Iris pigment epithelial cell (primary cell): ENCODE measurements at regions not wholly inside any gene's neighbourhood (a gene's known extent, or its start where the extent isn't known, plus 50 kb on each side); places are given as distances from the start of the nearest gene placed in this dataset.

ENCODE experiments used
- DNase-seq: peaks from one replicate; pipeline ENCODE4 v3.0.0-alpha.2; 2011; ENCODE audit warnings: low read depth

- no peak for DNase-seq
These were observed 690.7 kb downstream of the KCNJ3 start for GRCh38 chr2:155389224-155389623.

- DNase-seq: no peak
These were observed 686.1 kb downstream of the KCNJ3 start for GRCh38 chr2:155384555-155385123.

GRCh38 chr2:155382776-155383175, 684.3 kb downstream of the KCNJ3 start:
- no peak for DNase-seq

DNA sequence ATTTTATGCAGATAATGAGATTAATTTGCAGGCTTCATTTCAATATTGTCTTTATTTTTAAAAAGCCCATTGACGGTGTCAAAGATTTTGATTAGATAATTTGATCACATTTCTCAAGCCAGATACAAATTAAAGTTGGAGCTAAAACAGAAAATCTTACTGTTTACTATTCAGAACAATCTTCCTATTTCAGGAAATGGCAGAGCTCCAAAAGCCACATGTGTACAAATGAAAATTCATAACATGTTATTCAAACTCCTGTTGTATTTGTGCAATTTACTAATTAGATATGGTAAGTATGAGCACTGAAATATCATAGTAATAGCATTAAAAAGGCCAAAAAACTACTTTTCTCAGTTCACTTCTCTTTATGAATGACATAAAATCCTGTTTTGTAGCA, 682.9 kb downstream of the KCNJ3 start:
- no peak for DNase-seq

- DNase-seq: no peak
These were observed 681.0 kb downstream of the KCNJ3 start for GRCh38 chr2:155379494-155379893.

DNA sequence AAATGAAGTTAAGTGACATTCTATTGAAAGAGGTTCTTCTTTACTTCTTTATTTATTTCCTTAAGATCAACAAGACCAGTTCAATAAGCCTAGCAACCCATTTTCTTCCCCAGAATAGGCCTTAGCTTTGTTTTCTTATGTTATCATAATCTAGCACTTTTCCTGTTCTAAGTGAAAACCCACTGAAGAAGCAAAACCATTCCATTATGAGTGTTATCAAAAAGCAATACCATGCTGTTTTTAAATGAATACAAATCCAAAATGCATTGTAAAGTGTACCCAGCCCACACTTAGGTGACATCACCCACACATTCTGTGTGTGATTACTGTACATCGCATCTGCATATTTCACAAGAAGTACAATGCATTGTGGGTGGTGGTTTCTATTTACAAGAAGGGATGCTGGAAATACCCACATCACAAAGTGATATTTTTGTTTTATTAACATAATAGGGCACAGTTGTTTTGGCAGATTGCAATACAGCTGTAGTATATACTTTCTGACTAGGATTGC, 679.5 kb downstream of the KCNJ3 start:
- DNase-seq: peak; percentile 46

- peak; percentile 41 for DNase-seq
These were observed 678.8 kb downstream of the KCNJ3 start for GRCh38 chr2:155377266-155377680.

DNA sequence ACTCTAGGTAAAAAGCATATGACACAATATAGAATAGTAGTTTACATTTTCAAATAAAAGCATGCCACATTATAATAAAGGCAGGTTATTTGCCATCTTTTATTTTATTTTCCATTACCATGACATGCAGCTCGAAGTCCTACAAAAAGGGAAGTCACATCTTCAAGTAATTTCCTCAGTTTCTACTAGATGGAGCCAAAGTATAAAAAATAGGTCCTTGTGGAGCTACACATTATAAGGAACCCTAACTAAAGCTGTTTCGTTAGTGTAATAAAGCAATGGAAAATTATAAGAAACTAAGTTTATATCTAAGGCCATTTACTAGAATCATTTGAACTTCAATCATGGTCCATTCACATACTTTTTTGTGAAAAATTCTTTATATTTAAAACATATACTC, 674.5 kb downstream of the KCNJ3 start:
- DNase-seq: peak; percentile 9

DNA sequence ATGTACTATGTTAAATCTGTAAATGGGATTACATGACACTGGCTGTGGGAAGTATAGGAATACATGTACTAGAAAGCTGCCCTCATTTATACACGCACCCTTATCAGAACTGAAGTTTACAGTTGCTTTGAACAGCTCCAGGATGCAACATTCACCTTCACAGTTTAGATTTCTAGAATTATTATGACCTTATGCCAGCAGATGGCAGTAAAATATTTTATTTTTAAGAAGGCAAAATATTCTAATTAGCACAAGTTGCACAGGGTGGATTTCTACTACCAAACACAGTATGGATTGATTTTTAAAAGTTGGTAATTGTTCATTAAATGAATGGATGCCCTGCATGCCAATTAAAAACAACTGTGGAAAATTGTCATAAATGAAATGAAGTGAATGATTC, 670.4 kb downstream of the KCNJ3 start:
- peak; percentile 6 for DNase-seq

DNA sequence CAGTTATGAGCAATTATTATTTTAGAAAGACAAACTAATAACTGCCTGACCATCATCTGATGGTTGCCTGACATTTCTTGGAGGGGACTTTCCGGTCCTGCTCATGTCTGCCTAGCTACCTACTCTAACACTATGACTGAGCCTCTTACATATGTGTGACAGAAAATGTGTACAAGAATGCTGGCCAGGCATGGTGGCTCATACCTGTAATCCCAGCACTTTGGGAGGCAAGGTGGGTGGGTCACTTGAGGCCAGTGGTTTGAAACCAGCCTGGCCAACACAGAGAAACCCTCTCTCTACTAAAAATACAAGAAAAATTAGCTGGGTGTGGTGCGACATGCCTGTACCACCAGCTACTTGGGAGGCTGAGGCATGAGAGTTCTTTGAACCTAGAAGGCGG, 666.3 kb downstream of the KCNJ3 start:
- no peak for DNase-seq

DNA sequence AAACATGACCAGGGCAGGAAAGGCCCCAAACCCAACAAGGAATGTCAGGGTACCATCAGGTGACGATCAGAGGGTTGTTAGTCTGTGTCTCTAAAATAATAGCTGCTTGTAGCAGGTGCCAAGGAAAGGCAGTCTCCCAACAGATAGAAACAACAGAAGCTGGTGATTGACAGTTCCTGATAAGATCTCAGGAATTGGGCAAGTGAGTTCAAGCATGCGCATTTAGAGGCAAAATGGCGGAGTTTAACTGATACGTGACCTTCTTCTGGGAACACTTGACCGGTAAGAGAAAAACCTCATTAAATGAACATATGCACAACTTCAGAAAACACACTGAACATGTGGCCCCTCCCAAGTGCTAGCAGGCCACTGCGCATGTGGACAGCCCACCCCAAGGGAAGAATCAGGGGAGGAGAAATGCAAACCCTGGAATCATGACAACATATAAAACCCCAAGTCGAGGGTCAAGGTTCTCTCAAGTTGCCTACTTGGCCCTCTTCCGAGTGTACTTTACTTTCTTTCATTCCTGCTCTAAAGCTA, 664.9 kb downstream of the KCNJ3 start:
- no peak for DNase-seq

DNA sequence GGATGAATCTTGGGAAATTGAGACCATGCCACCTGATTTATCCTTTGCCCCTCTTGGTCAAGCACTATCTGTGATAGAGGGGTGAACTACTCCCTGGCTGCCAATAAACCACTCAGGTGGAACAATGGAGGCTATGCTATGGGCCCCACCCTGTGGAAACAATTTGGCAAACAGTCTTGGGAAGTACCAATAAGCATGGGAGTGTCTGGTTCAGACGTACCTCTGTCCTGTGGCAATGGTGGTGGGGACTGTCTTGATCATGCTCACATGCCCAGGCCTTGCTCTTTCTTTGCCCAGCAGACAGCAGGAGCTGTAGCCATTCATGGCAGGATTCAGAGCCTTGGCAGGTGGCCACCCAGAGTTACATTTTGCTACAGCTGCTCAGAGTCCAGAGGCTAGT, 658.7 kb downstream of the KCNJ3 start:
- DNase-seq: no peak

DNA sequence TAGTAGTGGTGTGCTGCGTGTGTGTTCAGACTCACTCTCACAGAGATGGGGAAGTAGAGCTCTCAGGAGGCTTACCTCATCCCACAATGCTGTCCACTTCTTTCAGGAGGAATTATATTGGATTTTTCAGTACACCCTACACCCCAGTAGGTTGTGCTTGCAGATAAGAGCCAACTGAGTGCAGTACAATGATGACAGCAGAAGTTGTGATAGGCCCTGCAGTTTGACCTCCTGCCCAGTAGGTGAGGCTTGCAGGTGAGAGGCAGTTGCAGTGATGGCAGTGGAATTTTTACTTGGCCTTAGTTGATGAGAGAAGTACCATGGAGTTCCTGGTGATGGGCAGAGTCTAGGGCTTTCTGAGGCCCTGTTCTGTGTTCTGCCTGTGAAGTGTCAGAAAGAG, 657.8 kb downstream of the KCNJ3 start:
- no peak for DNase-seq

- no peak for DNase-seq
These were observed 652.5 kb downstream of the KCNJ3 start for GRCh38 chr2:155350783-155351580.

DNA sequence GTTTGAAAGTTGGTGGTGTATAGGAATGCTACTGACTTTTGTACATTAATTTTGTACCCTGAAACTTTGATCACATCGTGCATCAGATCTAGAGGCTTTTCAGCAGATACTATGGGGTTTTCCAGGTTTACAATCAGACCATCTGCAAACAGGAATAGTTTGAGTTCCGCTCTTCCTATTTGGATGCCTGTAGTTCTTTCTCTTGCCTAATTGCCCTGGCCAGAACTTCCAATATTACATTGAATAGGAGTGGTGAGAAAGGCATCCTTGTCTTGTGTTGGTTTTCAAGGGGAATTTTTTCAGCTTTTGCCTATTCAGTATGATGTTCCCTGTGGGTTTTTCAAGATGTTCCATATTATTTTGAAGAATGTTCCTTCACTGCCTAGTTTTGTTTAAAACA, 633.5 kb downstream of the KCNJ3 start:
- no peak for DNase-seq

DNA sequence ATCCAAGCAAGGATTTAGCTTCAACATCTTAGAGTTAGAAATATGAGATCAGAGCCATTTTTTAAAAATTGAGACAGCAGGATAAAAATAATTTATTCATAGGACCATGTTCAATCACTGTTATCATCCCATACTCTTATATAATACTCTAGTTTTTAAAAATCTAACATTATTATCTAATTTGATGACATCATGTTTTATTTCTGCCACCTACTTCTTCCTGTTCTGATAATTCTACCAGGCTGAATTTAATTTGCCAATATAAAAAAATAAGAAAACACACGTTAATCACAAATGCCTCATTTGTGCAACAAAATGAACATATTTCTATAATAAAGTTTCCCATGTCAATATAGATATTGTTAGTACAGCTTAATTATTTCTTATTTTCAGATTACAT, 621.7 kb downstream of the KCNJ3 start:
- DNase-seq: no peak

DNA sequence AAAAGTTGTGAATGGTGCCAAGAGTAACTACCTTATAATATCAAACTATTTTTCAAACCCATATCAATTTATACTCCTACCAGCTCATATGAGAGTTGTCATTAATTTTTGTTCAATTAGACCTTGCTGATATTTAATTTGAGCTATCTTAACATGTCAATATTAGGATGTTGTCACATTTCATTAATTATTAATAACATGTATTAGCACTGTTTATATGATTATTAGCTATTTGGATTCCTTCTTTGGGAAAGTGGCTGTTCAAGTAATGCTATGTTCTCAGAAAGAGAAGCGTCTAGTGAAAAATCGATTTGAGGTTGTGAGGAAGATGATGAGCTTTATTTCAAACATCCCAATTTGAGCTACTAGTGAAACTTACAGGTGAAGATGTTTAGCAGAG, 620.2 kb downstream of the KCNJ3 start:
- no peak for DNase-seq

DNA sequence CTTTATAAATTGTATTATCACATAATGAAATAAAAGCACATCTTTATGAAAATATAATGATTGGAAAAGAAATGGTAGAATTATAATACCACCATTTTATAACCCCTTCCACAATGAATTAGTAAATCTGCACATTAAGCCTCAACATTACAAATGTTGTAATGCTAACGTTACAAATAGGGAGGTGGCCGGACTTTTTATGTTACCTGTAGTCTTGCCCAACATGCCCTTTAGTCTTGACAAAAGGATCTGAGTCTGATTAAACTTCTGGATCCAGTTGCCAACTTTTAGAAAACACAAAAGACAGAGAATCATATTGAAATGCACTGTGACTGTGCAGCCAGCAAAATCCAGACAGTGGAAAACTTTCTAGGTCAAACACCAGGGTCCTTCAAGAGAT, 617.3 kb downstream of the KCNJ3 start:
- no peak for DNase-seq

DNA sequence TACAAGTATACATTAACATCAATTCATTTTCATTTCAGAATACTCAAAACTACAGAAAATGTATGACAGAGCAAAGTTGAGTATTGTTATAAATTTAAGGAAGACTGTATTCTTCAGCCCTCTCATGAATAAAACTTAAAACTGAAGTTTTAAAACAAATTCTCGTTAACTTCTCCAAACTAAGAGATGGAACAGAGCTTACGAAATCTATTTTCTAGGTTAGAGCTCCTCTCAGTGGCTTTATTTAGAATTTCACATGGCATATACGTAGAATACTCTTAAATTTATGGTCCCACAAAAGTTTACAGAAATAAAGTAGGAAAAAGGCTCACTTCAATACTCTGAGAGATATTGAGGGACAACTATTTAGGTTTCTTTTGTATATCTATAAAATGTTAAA, 612.1 kb downstream of the KCNJ3 start:
- peak; percentile 35 for DNase-seq

DNA sequence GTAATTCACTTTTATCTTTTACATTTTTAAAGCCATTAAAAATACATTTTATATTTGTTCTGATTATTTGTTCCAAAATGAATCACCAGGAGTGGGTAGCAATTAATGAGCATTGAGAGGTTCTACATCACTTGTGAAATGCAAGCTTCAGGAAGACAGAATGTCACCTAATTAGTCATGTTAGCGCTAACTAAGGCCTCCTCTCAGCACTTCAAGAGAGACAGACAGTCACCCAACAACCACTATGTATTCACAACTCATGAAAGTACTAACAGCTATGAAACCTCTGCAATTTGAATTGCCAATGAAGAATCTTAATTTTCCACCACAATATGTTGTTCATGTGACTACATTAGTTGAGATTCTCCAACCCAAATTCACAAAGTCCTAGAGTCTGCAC, 611.0 kb downstream of the KCNJ3 start:
- DNase-seq: no peak

GRCh38 chr2:155308367-155309009, 610.0 kb downstream of the KCNJ3 start:
- DNase-seq: no peak

GRCh38 chr2:155301221-155301620, 602.7 kb downstream of the KCNJ3 start:
- no peak for DNase-seq

DNA sequence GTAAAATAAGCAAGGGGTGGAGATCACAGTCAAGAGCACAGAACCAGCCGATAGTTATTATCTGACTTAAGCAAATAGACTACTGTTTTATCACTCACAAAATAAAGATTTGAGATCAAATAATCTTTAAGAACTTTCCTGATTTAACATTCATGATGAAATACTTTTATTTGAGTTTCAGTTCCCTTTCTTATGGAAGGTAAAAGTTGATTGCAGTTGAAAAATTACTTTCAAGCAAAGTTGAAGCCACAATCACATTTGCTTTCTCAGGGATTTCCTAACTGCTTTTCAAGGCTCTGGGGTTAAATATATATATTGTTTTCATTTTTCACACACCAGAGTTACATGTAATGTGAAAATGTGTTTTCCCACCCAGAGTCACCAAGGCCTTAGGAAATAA, 599.5 kb downstream of the KCNJ3 start:
- DNase-seq: no peak
